Breast epithelium (tissue), 3 donors: ENCODE measurements at regions not wholly inside any gene's neighbourhood (a gene's known extent, or its start where the extent isn't known, plus 50 kb on each side); places are given as distances from the start of the nearest gene placed in this dataset.

ENCODE experiments used
- POLR2A ChIP-seq: fragments of 450-650 bp; IDR thresholded peaks from one replicate; pipeline ENCODE4 v1.6.1; 2016; ENCODE audit warnings: antibody characterized with exemption, mild to moderate bottlenecking, moderate library complexity
- TF ChIP-seq, protein P1 (sequence below), 3 donors: fragments of 450-650 bp; IDR thresholded peaks; one replicate each; pipeline ENCODE4 v1.5.1; 2016 to 2017; ENCODE audit warnings: antibody characterized with exemption in 3 of 3, mild to moderate bottlenecking in 3 of 3, moderate library complexity in 3 of 3

DNA sequence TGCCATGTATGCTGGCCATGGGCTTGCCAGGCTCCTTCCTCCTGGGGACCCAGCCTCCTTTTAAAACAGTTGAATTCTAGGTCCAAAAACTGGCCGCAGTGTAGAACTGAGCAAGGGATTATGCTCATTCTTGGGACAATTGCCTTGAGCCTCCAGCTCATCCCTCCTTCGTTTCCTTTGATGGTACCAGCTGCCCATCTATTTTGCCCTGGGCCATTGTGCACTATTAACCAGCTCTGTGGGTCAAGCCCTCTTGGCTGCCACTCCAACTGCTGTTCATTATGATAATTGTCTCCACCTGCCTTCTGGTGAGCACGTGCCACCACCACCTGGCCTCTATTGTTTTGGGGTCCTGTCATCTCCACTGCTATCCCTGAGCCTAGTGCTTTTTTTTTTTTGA is 75.8 kb upstream of the SYN2 start:
- TF ChIP-seq, protein P1, sequence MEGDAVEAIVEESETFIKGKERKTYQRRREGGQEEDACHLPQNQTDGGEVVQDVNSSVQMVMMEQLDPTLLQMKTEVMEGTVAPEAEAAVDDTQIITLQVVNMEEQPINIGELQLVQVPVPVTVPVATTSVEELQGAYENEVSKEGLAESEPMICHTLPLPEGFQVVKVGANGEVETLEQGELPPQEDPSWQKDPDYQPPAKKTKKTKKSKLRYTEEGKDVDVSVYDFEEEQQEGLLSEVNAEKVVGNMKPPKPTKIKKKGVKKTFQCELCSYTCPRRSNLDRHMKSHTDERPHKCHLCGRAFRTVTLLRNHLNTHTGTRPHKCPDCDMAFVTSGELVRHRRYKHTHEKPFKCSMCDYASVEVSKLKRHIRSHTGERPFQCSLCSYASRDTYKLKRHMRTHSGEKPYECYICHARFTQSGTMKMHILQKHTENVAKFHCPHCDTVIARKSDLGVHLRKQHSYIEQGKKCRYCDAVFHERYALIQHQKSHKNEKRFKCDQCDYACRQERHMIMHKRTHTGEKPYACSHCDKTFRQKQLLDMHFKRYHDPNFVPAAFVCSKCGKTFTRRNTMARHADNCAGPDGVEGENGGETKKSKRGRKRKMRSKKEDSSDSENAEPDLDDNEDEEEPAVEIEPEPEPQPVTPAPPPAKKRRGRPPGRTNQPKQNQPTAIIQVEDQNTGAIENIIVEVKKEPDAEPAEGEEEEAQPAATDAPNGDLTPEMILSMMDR (IDR thresholded peaks at IDR 0.05) = no peak
- TF ChIP-seq POLR2A = no peak
